DOHH2 (cell line): ENCODE measurements at regions not wholly inside any gene's neighbourhood (a gene's known extent, or its start where the extent isn't known, plus 50 kb on each side); places are given as distances from the start of the nearest gene placed in this dataset.

Experiments used
- H3F3A ChIP-seq: fragments of 200-600 bp; sonication (generic), shearing (Covaris generic); 2 replicates; pipeline ENCODE4 v1.6.0; 2016; ENCODE audit warnings: antibody characterized with exemption, mild to moderate bottlenecking; ENCODE audit not compliant: control insufficient read depth, insufficient read depth
- H3K27ac ChIP-seq: fragments of 200-600 bp; sonication (generic); 2 replicates; pipeline ENCODE4 v1.5.1; 2014; ENCODE audit warnings: low read depth, mild to moderate bottlenecking, low read length, moderate library complexity
- H3K27me3 ChIP-seq: fragments of 200-600 bp; sonication (generic); 2 replicates; pipeline ENCODE4 v1.6.1; 2014; ENCODE audit warnings: mild to moderate bottlenecking, low read length, mixed read lengths; ENCODE audit not compliant: control insufficient read depth
- H3K36me3 ChIP-seq: fragments of 200-600 bp; sonication (generic); 2 replicates; pipeline ENCODE4 v1.6.1; 2014; ENCODE audit warnings: mild to moderate bottlenecking, low read length, moderate library complexity, mixed read lengths; ENCODE audit not compliant: control insufficient read depth
- H3K4me1 ChIP-seq: fragments of 200-600 bp; sonication (generic); 2 replicates; pipeline ENCODE4 v1.6.1; 2014; ENCODE audit warnings: mild to moderate bottlenecking, low read length, mixed read lengths; ENCODE audit not compliant: control insufficient read depth
- H3K4me2 ChIP-seq: fragments of 200-600 bp; sonication (generic); 2 replicates; pipeline ENCODE4 v1.6.0; 2014; ENCODE audit warnings: mild to moderate bottlenecking, low read length, moderate library complexity
- H3K4me3 ChIP-seq: fragments of 200-600 bp; sonication (generic); 2 replicates; pipeline ENCODE4 v1.5.1; 2014; ENCODE audit warnings: mild to moderate bottlenecking, low read length, mixed read lengths
- H3K79me2 ChIP-seq: fragments of 200-600 bp; sonication (generic); 2 replicates; pipeline ENCODE4 v1.6.1; 2014; ENCODE audit warnings: mild to moderate bottlenecking, low read length, mixed read lengths; ENCODE audit not compliant: control insufficient read depth
- H3K9me2 ChIP-seq: fragments of 200-600 bp; sonication (generic); replicated peaks from 2 replicates; pipeline ENCODE4 v1.6.1; 2014; ENCODE audit warnings: mild to moderate bottlenecking, low read length, mixed read lengths; ENCODE audit not compliant: control insufficient read depth
- H3K9me3 ChIP-seq: fragments of 200-600 bp; sonication (generic); 2 replicates; pipeline ENCODE4 v1.6.1; 2014; ENCODE audit warnings: antibody characterized with exemption, low read length, mixed read lengths; ENCODE audit not compliant: control insufficient read depth, insufficient read depth
- H4K20me1 ChIP-seq: fragments of 200-600 bp; sonication (generic); 2 replicates; pipeline ENCODE4 v1.6.0; 2014; ENCODE audit warnings: low read depth, mild to moderate bottlenecking, antibody characterized with exemption, low read length, moderate library complexity; ENCODE audit not compliant: control insufficient read depth, insufficient read depth
- CTCF ChIP-seq: fragments of 200-600 bp; sonication (generic); IDR thresholded peaks from one replicate; pipeline ENCODE4 v1.5.1; 2014; ENCODE audit warnings: antibody characterized with exemption, mild to moderate bottlenecking, low read depth, low read length; ENCODE audit not compliant: poor library complexity, severe bottlenecking
- EZH2phosphoT487 ChIP-seq: fragments of 200-600 bp; sonication (generic); IDR thresholded peaks from 2 replicates; pipeline ENCODE4 v1.6.1; 2017; ENCODE audit warnings: borderline replicate concordance, mild to moderate bottlenecking, antibody characterized with exemption, low read length, moderate library complexity, mixed read lengths

- no peaks in the 10 kb centered on the region for H3F3A ChIP-seq
- no peaks in the 10 kb centered on the region for H3K9me3 ChIP-seq
- H3K79me2 ChIP-seq, result no peaks in the 10 kb centered on the region
- no peak for TF ChIP-seq EZH2phosphoT487
- no peak for TF ChIP-seq CTCF
- no peaks in the 10 kb centered on the region for H4K20me1 ChIP-seq
- no peaks in the 10 kb centered on the region for H3K4me1 ChIP-seq
- H3K9me2 ChIP-seq, result no peaks in the 10 kb centered on the region
- no peak overlapping the region for H3K4me2 ChIP-seq
- no peak overlapping the region for H3K4me3 ChIP-seq
- no peak overlapping the region for H3K27ac ChIP-seq
- peaks cover 15% of the 10 kb centered on the region for H3K27me3 ChIP-seq
- no peaks in the 10 kb centered on the region for H3K36me3 ChIP-seq
These were observed 361.5 kb downstream of the RPS24 start for GRCh38 chr10:78395162-78395561.

- Histone ChIP-seq H3K9me2 (no peaks in the 10 kb centered on the region), H3K27me3 (peaks cover 15% of the 10 kb centered on the region), H3K4me2 (no peak overlapping the region), H3K79me2 (no peaks in the 10 kb centered on the region), H3K4me3 (no peak overlapping the region), H3K27ac (no peak overlapping the region), H3K4me1 (no peaks in the 10 kb centered on the region), H3K9me3 (no peaks in the 10 kb centered on the region), H4K20me1 (no peaks in the 10 kb centered on the region), H3F3A (no peaks in the 10 kb centered on the region), H3K36me3 (no peaks in the 10 kb centered on the region)
- TF ChIP-seq CTCF, result no peak
- no peak for TF ChIP-seq EZH2phosphoT487
These were observed 363.1 kb downstream of the RPS24 start for GRCh38 chr10:78396754-78397153.

- Histone ChIP-seq H3K9me2 (no peaks in the 10 kb centered on the region), H3K36me3 (no peaks in the 10 kb centered on the region), H4K20me1 (no peaks in the 10 kb centered on the region), H3K4me1 (no peaks in the 10 kb centered on the region), H3K27ac (no peak overlapping the region), H3K4me3 (no peak overlapping the region), H3F3A (no peaks in the 10 kb centered on the region), H3K9me3 (no peaks in the 10 kb centered on the region), H3K79me2 (no peaks in the 10 kb centered on the region), H3K27me3 (peaks cover 15% of the 10 kb centered on the region), H3K4me2 (no peak overlapping the region)
- TF ChIP-seq EZH2phosphoT487 (no peak), CTCF (no peak)
These were observed 364.1 kb downstream of the RPS24 start for GRCh38 chr10:78397786-78398185.

- Histone ChIP-seq H3K36me3 (no peaks in the 10 kb centered on the region), H3K4me3 (no peak overlapping the region), H3K4me1 (no peaks in the 10 kb centered on the region), H3K9me2 (no peaks in the 10 kb centered on the region), H3K27ac (no peak overlapping the region), H4K20me1 (no peaks in the 10 kb centered on the region), H3K79me2 (no peaks in the 10 kb centered on the region), H3K9me3 (no peaks in the 10 kb centered on the region), H3K4me2 (no peak overlapping the region), H3F3A (no peaks in the 10 kb centered on the region), H3K27me3 (peaks cover 15% of the 10 kb centered on the region)
- TF ChIP-seq EZH2phosphoT487, result no peak
- TF ChIP-seq CTCF, result no peak
These were observed 364.7 kb downstream of the RPS24 start for GRCh38 chr10:78398382-78398781.
